ENCODE measurements at regions not wholly inside any gene's neighbourhood (a gene's known extent, or its start where the extent isn't known, plus 50 kb on each side); places are given as distances from the start of the nearest gene placed in this dataset.
A peak's percentile ranks its signal among the peaks of the same experiment; 100 is the strongest.
"Not testable (repeated sequence)": the region's sequence is repeated elsewhere in the genome, so short reads cannot be mapped to it uniquely, and the experiment has no call there.

GRCh38 chr15:84421513-84422181 is 179.2 kb upstream of the ZSCAN2 start:
- H3K27ac ChIP-seq (ENCODE audit: low read depth in 1 of 2, low read length in 2 of 2); H3K27me3 ChIP-seq (ENCODE audit: control insufficient read depth in 1 of 2, insufficient read depth in 2 of 2, low read length in 2 of 2); H3K9me3 Mint-ChIP-seq; intact Hi-C loops (cut with DNase I, micrococcal nuclease); H3K27me3 Mint-ChIP-seq; POLR2A ChIA-PET; H3K36me3 ChIP-seq (ENCODE audit: insufficient read depth, low read length); H3K27ac Mint-ChIP-seq; H3K4me1 ChIP-seq (ENCODE audit: insufficient read depth, low read length); H3K9me3 ChIP-seq (ENCODE audit: control insufficient read depth in 1 of 2, insufficient read depth in 1 of 2, low read length in 2 of 2); H3K4me3 Mint-ChIP-seq; CTCF ChIA-PET; H3K36me3 Mint-ChIP-seq (ENCODE audit: low read depth); ATAC-seq (ENCODE audit: poor library complexity); H3K4me1 Mint-ChIP-seq (ENCODE audit: low read depth): not testable (repeated sequence)
- H3K4me3 ChIP-seq (ENCODE audit: low read length) = peak overlapping the region; percentile 25
- DNase-seq = peak in 2 of 14 experiments; percentile 11 to 12

GRCh38 chr15:84425327-84425726 is 175.5 kb upstream of the ZSCAN2 start:
- DNase-seq; H3K4me3 Mint-ChIP-seq; H3K4me3 ChIP-seq (ENCODE audit: low read length); H3K9me3 Mint-ChIP-seq; H3K36me3 Mint-ChIP-seq (ENCODE audit: low read depth); intact Hi-C loops (cut with DNase I, micrococcal nuclease); H3K27me3 ChIP-seq (ENCODE audit: control insufficient read depth in 1 of 2, insufficient read depth in 2 of 2, low read length in 2 of 2); POLR2A ChIA-PET; H3K9me3 ChIP-seq (ENCODE audit: control insufficient read depth in 1 of 2, insufficient read depth in 1 of 2, low read length in 2 of 2); H3K27me3 Mint-ChIP-seq; CTCF ChIA-PET; H3K27ac ChIP-seq (ENCODE audit: low read depth in 1 of 2, low read length in 2 of 2); H3K27ac Mint-ChIP-seq; ATAC-seq (ENCODE audit: poor library complexity); H3K4me1 ChIP-seq (ENCODE audit: insufficient read depth, low read length); H3K36me3 ChIP-seq (ENCODE audit: insufficient read depth, low read length); H3K4me1 Mint-ChIP-seq (ENCODE audit: low read depth): not testable (repeated sequence)

GRCh38 chr15:84473305-84473877 is 127.4 kb upstream of the ZSCAN2 start:
- POLR2A ChIA-PET; H3K36me3 ChIP-seq (ENCODE audit: insufficient read depth, low read length); DNase-seq; intact Hi-C loops (cut with DNase I, micrococcal nuclease); H3K4me1 ChIP-seq (ENCODE audit: insufficient read depth, low read length); H3K36me3 Mint-ChIP-seq (ENCODE audit: low read depth); H3K27ac Mint-ChIP-seq; CTCF ChIA-PET; H3K27me3 ChIP-seq (ENCODE audit: control insufficient read depth in 1 of 2, insufficient read depth in 2 of 2, low read length in 2 of 2); H3K9me3 ChIP-seq (ENCODE audit: control insufficient read depth in 1 of 2, insufficient read depth in 1 of 2, low read length in 2 of 2); H3K27me3 Mint-ChIP-seq; ATAC-seq (ENCODE audit: poor library complexity); H3K4me1 Mint-ChIP-seq (ENCODE audit: low read depth); H3K27ac ChIP-seq (ENCODE audit: low read depth in 1 of 2, low read length in 2 of 2); H3K9me3 Mint-ChIP-seq; H3K4me3 ChIP-seq (ENCODE audit: low read length); H3K4me3 Mint-ChIP-seq: not testable (repeated sequence)

- H3K4me3 ChIP-seq (ENCODE audit: low read length); intact Hi-C loops (cut with DNase I, micrococcal nuclease); H3K27me3 ChIP-seq (ENCODE audit: control insufficient read depth in 1 of 2, insufficient read depth in 2 of 2, low read length in 2 of 2); H3K9me3 ChIP-seq (ENCODE audit: control insufficient read depth in 1 of 2, insufficient read depth in 1 of 2, low read length in 2 of 2); H3K27ac Mint-ChIP-seq; H3K4me3 Mint-ChIP-seq; H3K9me3 Mint-ChIP-seq; H3K4me1 ChIP-seq (ENCODE audit: insufficient read depth, low read length); DNase-seq; H3K36me3 ChIP-seq (ENCODE audit: insufficient read depth, low read length); H3K27ac ChIP-seq (ENCODE audit: low read depth in 1 of 2, low read length in 2 of 2); H3K4me1 Mint-ChIP-seq (ENCODE audit: low read depth); ATAC-seq (ENCODE audit: poor library complexity); H3K27me3 Mint-ChIP-seq; POLR2A ChIA-PET; H3K36me3 Mint-ChIP-seq (ENCODE audit: low read depth); CTCF ChIA-PET: not testable (repeated sequence)
Measured at GRCh38 chr15:84476364-84477033, 124.3 kb upstream of the ZSCAN2 start.

GRCh38 chr15:84477550-84477949 is 123.3 kb upstream of the ZSCAN2 start:
- POLR2A ChIA-PET; CTCF ChIA-PET; H3K27ac Mint-ChIP-seq; H3K36me3 ChIP-seq (ENCODE audit: insufficient read depth, low read length); H3K4me3 ChIP-seq (ENCODE audit: low read length); H3K36me3 Mint-ChIP-seq (ENCODE audit: low read depth); H3K27ac ChIP-seq (ENCODE audit: low read depth in 1 of 2, low read length in 2 of 2); H3K9me3 ChIP-seq (ENCODE audit: control insufficient read depth in 1 of 2, insufficient read depth in 1 of 2, low read length in 2 of 2); DNase-seq; H3K9me3 Mint-ChIP-seq; H3K4me1 ChIP-seq (ENCODE audit: insufficient read depth, low read length); H3K27me3 Mint-ChIP-seq; H3K4me1 Mint-ChIP-seq (ENCODE audit: low read depth); H3K27me3 ChIP-seq (ENCODE audit: control insufficient read depth in 1 of 2, insufficient read depth in 2 of 2, low read length in 2 of 2); intact Hi-C loops (cut with DNase I, micrococcal nuclease); H3K4me3 Mint-ChIP-seq: not testable (repeated sequence)
- peak; percentile 86 for ATAC-seq (ENCODE audit: poor library complexity)

GRCh38 chr15:84480174-84480681 is 120.6 kb upstream of the ZSCAN2 start:
- H3K36me3 ChIP-seq (ENCODE audit: insufficient read depth, low read length); H3K9me3 Mint-ChIP-seq; CTCF ChIA-PET; POLR2A ChIA-PET; ATAC-seq (ENCODE audit: poor library complexity); H3K27me3 Mint-ChIP-seq; H3K4me3 Mint-ChIP-seq; H3K4me1 Mint-ChIP-seq (ENCODE audit: low read depth); H3K27ac ChIP-seq (ENCODE audit: low read depth in 1 of 2, low read length in 2 of 2); H3K27ac Mint-ChIP-seq; H3K27me3 ChIP-seq (ENCODE audit: control insufficient read depth in 1 of 2, insufficient read depth in 2 of 2, low read length in 2 of 2); H3K4me1 ChIP-seq (ENCODE audit: insufficient read depth, low read length); H3K4me3 ChIP-seq (ENCODE audit: low read length); H3K36me3 Mint-ChIP-seq (ENCODE audit: low read depth); intact Hi-C loops (cut with DNase I, micrococcal nuclease); DNase-seq; H3K9me3 ChIP-seq (ENCODE audit: control insufficient read depth in 1 of 2, insufficient read depth in 1 of 2, low read length in 2 of 2): not testable (repeated sequence)

- H3K9me3 ChIP-seq (ENCODE audit: control insufficient read depth in 1 of 2, insufficient read depth in 1 of 2, low read length in 2 of 2); H3K4me3 ChIP-seq (ENCODE audit: low read length); H3K4me1 Mint-ChIP-seq (ENCODE audit: low read depth); CTCF ChIA-PET; H3K27ac ChIP-seq (ENCODE audit: low read depth in 1 of 2, low read length in 2 of 2); H3K27me3 ChIP-seq (ENCODE audit: control insufficient read depth in 1 of 2, insufficient read depth in 2 of 2, low read length in 2 of 2); H3K36me3 ChIP-seq (ENCODE audit: insufficient read depth, low read length); DNase-seq; H3K9me3 Mint-ChIP-seq; POLR2A ChIA-PET; ATAC-seq (ENCODE audit: poor library complexity); H3K27ac Mint-ChIP-seq; H3K27me3 Mint-ChIP-seq; intact Hi-C loops (cut with DNase I, micrococcal nuclease); H3K4me3 Mint-ChIP-seq; H3K4me1 ChIP-seq (ENCODE audit: insufficient read depth, low read length); H3K36me3 Mint-ChIP-seq (ENCODE audit: low read depth): not testable (repeated sequence)
Measured at GRCh38 chr15:84483859-84484258, 117.0 kb upstream of the ZSCAN2 start.
